ENCODE measurements at regions not wholly inside any gene's neighbourhood (a gene's known extent, or its start where the extent isn't known, plus 50 kb on each side); places are given as distances from the start of the nearest gene placed in this dataset.

DNA sequence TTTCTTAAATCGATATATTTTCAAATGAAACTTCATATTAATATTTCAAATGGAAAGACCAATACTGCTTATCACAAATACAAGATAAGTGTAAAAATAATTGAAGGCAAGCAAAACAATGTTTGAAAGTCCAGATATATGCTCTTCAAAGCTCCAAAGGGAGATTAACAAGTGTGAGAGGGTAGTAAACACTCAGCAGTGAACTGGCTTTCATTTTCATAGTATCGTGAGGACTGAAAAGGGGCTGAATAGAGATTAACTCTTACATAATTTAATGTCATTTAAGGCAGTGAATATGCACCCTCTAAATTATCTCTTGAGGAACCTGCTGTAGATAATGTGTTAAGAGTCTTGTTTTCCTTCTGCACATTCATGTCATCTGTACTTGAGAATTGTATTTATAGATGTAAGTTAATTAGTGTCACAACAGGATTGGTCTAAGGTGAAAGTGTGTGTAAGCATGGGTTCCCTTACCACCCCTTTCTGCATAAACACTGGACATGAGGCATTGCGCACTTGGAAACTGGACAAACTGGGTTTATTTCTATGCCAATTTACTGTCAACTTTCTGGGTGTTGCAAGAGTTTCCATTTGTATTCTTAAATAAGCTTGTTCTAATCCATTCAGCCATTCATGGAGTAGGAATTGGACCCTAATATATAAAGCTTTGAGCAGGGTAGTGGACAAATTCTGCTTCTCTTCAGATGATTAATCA, 76.7 kb upstream of the SESTD1 start:
- Mint-ChIP-seq H3K27me3 (ENCODE audit: low read depth) (no peaks in the 10 kb centered on the region), H3K4me1 (ENCODE audit: low read depth) (peaks cover 30% of the 10 kb centered on the region), H3K27ac (ENCODE audit: unreplicated experiment) (no peak overlapping the region), H3K9me3 (ENCODE audit: low read depth) (no peaks in the 10 kb centered on the region), H3K36me3 (ENCODE audit: low read depth) (no peaks in the 10 kb centered on the region), H3K4me3 (ENCODE audit: unreplicated experiment) (no peak overlapping the region)
- no peak for DNase-seq (ENCODE audit: low spot score)
- TF ChIP-seq, protein P1, sequence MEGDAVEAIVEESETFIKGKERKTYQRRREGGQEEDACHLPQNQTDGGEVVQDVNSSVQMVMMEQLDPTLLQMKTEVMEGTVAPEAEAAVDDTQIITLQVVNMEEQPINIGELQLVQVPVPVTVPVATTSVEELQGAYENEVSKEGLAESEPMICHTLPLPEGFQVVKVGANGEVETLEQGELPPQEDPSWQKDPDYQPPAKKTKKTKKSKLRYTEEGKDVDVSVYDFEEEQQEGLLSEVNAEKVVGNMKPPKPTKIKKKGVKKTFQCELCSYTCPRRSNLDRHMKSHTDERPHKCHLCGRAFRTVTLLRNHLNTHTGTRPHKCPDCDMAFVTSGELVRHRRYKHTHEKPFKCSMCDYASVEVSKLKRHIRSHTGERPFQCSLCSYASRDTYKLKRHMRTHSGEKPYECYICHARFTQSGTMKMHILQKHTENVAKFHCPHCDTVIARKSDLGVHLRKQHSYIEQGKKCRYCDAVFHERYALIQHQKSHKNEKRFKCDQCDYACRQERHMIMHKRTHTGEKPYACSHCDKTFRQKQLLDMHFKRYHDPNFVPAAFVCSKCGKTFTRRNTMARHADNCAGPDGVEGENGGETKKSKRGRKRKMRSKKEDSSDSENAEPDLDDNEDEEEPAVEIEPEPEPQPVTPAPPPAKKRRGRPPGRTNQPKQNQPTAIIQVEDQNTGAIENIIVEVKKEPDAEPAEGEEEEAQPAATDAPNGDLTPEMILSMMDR (IDR thresholded peaks at IDR 0.05), result no peak

DNA sequence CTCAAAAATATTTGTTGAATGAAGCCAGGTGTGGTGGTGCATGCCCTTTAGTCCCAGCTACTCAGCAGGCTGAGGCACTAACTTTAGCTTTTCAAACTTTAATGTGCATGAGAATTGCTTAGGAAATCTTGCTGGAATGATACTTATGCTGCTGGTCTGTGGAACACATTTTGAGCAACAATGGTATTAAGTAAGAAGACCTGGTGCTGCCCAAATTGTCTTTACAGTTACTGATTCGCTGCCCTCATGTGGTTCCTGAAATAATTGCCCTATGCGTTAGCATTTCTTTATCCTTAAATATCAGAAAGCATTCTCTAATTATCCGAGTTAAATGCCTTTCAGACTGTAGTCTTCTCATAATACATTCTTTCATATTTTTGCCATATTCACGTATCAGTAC, 76.0 kb upstream of the SESTD1 start:
- Mint-ChIP-seq H3K27me3 (ENCODE audit: low read depth) (no peaks in the 10 kb centered on the region), H3K9me3 (ENCODE audit: low read depth) (no peaks in the 10 kb centered on the region), H3K27ac (ENCODE audit: unreplicated experiment) (no peak overlapping the region), H3K4me1 (ENCODE audit: low read depth) (peaks cover 36% of the 10 kb centered on the region), H3K4me3 (ENCODE audit: unreplicated experiment) (no peak overlapping the region), H3K36me3 (ENCODE audit: low read depth) (no peaks in the 10 kb centered on the region)
- TF ChIP-seq, protein P1 (IDR thresholded peaks at IDR 0.05), result peak; percentile 76
- DNase-seq (ENCODE audit: low spot score), result no peak

DNA sequence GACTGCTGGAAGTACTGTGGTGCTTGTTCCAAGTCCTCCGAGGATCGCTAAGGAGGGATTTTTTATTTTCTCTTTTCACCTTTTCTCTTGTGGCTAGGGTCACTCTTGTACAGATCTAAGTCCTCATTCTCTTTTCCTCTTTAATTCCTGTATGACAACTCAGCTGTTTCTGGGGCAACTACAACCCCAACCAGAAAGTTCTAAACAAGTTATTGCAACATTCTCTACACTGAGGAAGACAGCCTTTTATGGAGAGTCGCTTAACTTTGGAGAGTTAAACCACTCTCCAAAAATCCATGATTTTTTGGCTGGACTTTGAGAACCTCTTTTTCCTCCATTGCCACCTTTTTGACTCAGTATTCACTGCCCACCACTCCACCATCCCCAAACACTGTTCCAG, 74.0 kb upstream of the SESTD1 start:
- peaks cover 36% of the 10 kb centered on the region for H3K4me1 Mint-ChIP-seq (ENCODE audit: low read depth)
- DNase-seq (ENCODE audit: low spot score), result no peak
- TF ChIP-seq, protein P1 (IDR thresholded peaks at IDR 0.05), result no peak
- no peaks in the 10 kb centered on the region for H3K9me3 Mint-ChIP-seq (ENCODE audit: low read depth)
- H3K36me3 Mint-ChIP-seq (ENCODE audit: low read depth), result no peaks in the 10 kb centered on the region
- H3K27me3 Mint-ChIP-seq (ENCODE audit: low read depth), result no peaks in the 10 kb centered on the region
- no peak overlapping the region for H3K27ac Mint-ChIP-seq (ENCODE audit: unreplicated experiment)
- no peak overlapping the region for H3K4me3 Mint-ChIP-seq (ENCODE audit: unreplicated experiment)

DNA sequence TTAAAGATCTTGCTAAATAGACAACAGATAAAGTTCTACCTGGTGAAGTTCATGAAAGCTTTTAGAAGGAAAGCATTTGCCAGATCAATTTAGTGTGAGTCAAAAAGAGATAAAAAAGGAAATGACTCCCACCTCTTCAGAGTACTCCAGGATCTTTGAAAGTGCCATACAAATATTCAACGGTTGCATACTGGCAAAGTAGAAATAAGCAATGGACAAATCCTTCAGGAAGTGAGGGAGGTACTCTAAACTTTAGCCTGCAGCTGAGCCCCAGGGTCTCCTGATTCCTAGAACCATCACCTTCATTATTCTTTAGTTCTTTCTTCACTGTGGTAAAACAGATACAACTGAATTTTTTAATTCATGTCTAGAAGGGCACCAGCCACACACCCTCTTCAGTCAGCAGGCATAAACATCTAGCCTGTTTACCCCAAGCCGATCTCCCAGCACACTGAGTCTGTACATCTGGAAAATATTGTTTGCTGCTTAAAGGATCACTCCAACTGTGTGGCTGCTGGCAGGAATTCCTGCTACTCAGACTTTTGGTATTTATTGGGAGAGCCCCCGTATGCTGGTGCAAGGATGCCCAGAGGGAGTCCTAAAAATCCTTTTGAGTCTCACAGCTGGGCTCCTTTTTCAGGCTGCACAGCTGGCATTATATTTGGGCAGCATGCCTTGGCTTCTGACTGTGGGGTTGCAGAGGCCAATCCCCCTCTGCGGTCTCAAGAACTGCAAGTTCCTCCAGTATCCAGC, 72.3 kb upstream of the SESTD1 start:
- no peak for DNase-seq (ENCODE audit: low spot score)
- peaks cover 53% of the 10 kb centered on the region for H3K4me1 Mint-ChIP-seq (ENCODE audit: low read depth)

DNA sequence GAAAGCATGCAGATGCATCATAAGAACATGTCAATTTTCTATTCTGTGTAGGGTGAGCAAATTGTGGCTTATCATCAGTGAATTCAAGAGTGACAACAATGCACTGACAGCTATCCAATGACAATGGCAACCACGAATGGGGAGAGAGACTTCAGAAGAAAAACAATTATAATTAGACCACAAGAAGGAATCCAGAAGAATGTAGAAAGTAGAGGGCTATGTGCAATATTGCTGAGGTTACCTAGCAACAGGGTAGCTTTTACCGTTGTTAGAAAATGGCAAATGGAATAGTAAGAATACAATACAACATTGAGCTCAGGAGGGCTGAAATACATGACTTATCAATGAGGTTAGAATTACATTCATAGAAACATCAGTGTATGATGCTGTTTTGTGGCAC, 71.1 kb upstream of the SESTD1 start:
- Mint-ChIP-seq H3K27me3 (ENCODE audit: low read depth) (no peaks in the 10 kb centered on the region), H3K4me1 (ENCODE audit: low read depth) (peaks cover 53% of the 10 kb centered on the region), H3K36me3 (ENCODE audit: low read depth) (peaks cover 2% of the 10 kb centered on the region), H3K9me3 (ENCODE audit: low read depth) (peaks cover 8% of the 10 kb centered on the region), H3K4me3 (ENCODE audit: unreplicated experiment) (no peak overlapping the region), H3K27ac (ENCODE audit: unreplicated experiment) (no peak overlapping the region)
- TF ChIP-seq, protein P1 (IDR thresholded peaks at IDR 0.05), result no peak
- DNase-seq (ENCODE audit: low spot score), result no peak

More for the DNA sequence above, 72.3 kb upstream of the SESTD1 start:
- Mint-ChIP-seq H3K4me3 (ENCODE audit: unreplicated experiment) (no peak overlapping the region), H3K36me3 (ENCODE audit: low read depth) (no peaks in the 10 kb centered on the region), H3K27me3 (ENCODE audit: low read depth) (no peaks in the 10 kb centered on the region), H3K27ac (ENCODE audit: unreplicated experiment) (peak overlapping the region; percentile 18), H3K9me3 (ENCODE audit: low read depth) (no peaks in the 10 kb centered on the region)
- TF ChIP-seq, protein P1 (IDR thresholded peaks at IDR 0.05), result no peak
